Testis (tissue), 2 donors: ENCODE measurements at regions not wholly inside any gene's neighbourhood (a gene's known extent, or its start where the extent isn't known, plus 50 kb on each side); places are given as distances from the start of the nearest gene placed in this dataset.

Experiments
- CTCF ChIP-seq, 3 experiments: fragments of 450-650 bp in 2 of 3; fragments of 200-600 bp in 1 of 3; sonication (generic) in 1 of 3; IDR thresholded peaks; one replicate each; pipeline ENCODE4 v1.5.1; 2016 to 2019; ENCODE audit warnings: antibody characterized with exemption in 3 of 3, mild to moderate bottlenecking in 2 of 3, moderate library complexity in 1 of 3
- POLR2A ChIP-seq: fragments of 450-650 bp; IDR thresholded peaks from one replicate; pipeline ENCODE4 v1.6.1; 2017; ENCODE audit warnings: antibody characterized with exemption, mild to moderate bottlenecking, moderate library complexity

GRCh38 chr15:62338497-62338896 lies 173.4 kb upstream of the C2CD4B start:
- TF ChIP-seq POLR2A (no peak), CTCF (IDR thresholded peaks at IDR 0.05) (no peak)
